Liver (tissue), 3 donors: ENCODE measurements at regions not wholly inside any gene's neighbourhood (a gene's known extent, or its start where the extent isn't known, plus 50 kb on each side); places are given as distances from the start of the nearest gene placed in this dataset.
A peak's percentile ranks its signal among the peaks of the same experiment; 100 is the strongest.

Experiments used
- CTCF ChIP-seq: fragments of 150-350 bp; IDR thresholded peaks from 2 replicates; pipeline ENCODE4 v1.5.1; 2017; ENCODE audit warnings: improper control_type of control experiment, low read depth, low read length; ENCODE audit not compliant: missing input control
- FOXA1 ChIP-seq: IDR thresholded peaks from 2 replicates; pipeline ENCODE4 v1.6.1; 2016; ENCODE audit warnings: antibody characterized with exemption
- FOXA2 ChIP-seq: IDR thresholded peaks from 2 replicates; pipeline ENCODE4 v1.6.1; 2016; ENCODE audit warnings: antibody characterized with exemption
- MAX ChIP-seq: IDR thresholded peaks from 2 replicates; pipeline ENCODE4 v1.6.1; 2016; ENCODE audit warnings: antibody characterized with exemption
- RAD21 ChIP-seq, 2 donors: IDR thresholded peaks; 2 replicates each; pipeline ENCODE4 v1.6.1; 2016; ENCODE audit warnings: antibody characterized with exemption in 2 of 2, mild to moderate bottlenecking in 2 of 2
- RXRA ChIP-seq, 2 donors: IDR thresholded peaks; 2 replicates each; pipeline ENCODE4 v1.6.1; 2017 to 2018; ENCODE audit warnings: antibody characterized with exemption in 2 of 2, mild to moderate bottlenecking in 1 of 2
- SP1 ChIP-seq: IDR thresholded peaks from 2 replicates; pipeline ENCODE4 v1.6.1; 2018; ENCODE audit warnings: antibody characterized with exemption, mild to moderate bottlenecking
- TAF1 ChIP-seq: conservative IDR thresholded peaks from 2 replicates; pipeline ENCODE4 v1.6.1; 2016; ENCODE audit warnings: antibody characterized with exemption, mild to moderate bottlenecking
- YY1 ChIP-seq: IDR thresholded peaks from 2 replicates; pipeline ENCODE4 v1.6.1; 2016; ENCODE audit warnings: antibody characterized with exemption, mild to moderate bottlenecking
- TF ChIP-seq, protein P1 (sequence below): IDR thresholded peaks from 2 replicates; pipeline ENCODE4 v1.6.1; 2016; ENCODE audit warnings: antibody characterized with exemption, mild to moderate bottlenecking
- TF ChIP-seq, protein P2 (sequence below): IDR thresholded peaks from 2 replicates; pipeline ENCODE4 v1.6.1; 2016; ENCODE audit warnings: antibody characterized with exemption
- donor health status: healthy.
- donor health status: healthy.

- TF ChIP-seq CTCF (no peak), FOXA1 (no peak), MAX (no peak), SP1 (no peak), FOXA2 (no peak), YY1 (peak; percentile 21), RAD21 (IDR thresholded peaks at IDR 0.05) (no peak), RXRA (IDR thresholded peaks at IDR 0.05) (peak in 1 of 2 donors; percentile 11), TAF1 (no peak)
- TF ChIP-seq, protein P1, sequence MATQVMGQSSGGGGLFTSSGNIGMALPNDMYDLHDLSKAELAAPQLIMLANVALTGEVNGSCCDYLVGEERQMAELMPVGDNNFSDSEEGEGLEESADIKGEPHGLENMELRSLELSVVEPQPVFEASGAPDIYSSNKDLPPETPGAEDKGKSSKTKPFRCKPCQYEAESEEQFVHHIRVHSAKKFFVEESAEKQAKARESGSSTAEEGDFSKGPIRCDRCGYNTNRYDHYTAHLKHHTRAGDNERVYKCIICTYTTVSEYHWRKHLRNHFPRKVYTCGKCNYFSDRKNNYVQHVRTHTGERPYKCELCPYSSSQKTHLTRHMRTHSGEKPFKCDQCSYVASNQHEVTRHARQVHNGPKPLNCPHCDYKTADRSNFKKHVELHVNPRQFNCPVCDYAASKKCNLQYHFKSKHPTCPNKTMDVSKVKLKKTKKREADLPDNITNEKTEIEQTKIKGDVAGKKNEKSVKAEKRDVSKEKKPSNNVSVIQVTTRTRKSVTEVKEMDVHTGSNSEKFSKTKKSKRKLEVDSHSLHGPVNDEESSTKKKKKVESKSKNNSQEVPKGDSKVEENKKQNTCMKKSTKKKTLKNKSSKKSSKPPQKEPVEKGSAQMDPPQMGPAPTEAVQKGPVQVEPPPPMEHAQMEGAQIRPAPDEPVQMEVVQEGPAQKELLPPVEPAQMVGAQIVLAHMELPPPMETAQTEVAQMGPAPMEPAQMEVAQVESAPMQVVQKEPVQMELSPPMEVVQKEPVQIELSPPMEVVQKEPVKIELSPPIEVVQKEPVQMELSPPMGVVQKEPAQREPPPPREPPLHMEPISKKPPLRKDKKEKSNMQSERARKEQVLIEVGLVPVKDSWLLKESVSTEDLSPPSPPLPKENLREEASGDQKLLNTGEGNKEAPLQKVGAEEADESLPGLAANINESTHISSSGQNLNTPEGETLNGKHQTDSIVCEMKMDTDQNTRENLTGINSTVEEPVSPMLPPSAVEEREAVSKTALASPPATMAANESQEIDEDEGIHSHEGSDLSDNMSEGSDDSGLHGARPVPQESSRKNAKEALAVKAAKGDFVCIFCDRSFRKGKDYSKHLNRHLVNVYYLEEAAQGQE, result no peak
- TF ChIP-seq, protein P2, sequence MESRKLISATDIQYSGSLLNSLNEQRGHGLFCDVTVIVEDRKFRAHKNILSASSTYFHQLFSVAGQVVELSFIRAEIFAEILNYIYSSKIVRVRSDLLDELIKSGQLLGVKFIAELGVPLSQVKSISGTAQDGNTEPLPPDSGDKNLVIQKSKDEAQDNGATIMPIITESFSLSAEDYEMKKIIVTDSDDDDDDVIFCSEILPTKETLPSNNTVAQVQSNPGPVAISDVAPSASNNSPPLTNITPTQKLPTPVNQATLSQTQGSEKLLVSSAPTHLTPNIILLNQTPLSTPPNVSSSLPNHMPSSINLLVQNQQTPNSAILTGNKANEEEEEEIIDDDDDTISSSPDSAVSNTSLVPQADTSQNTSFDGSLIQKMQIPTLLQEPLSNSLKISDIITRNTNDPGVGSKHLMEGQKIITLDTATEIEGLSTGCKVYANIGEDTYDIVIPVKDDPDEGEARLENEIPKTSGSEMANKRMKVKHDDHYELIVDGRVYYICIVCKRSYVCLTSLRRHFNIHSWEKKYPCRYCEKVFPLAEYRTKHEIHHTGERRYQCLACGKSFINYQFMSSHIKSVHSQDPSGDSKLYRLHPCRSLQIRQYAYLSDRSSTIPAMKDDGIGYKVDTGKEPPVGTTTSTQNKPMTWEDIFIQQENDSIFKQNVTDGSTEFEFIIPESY, result no peak
Observed at GRCh38 chr4:81631958-81632441, 160.3 kb upstream of the RASGEF1B start.
